ENCODE measurements at regions not wholly inside any gene's neighbourhood (a gene's known extent, or its start where the extent isn't known, plus 50 kb on each side); places are given as distances from the start of the nearest gene placed in this dataset.

- TF ChIP-seq CTCF (IDR thresholded peaks at IDR 0.05 in 2 of 3, conservative IDR thresholded peaks at IDR 0.05 in 1 of 3; ENCODE audit: borderline replicate concordance in 1 of 3, insufficient read depth in 1 of 3, low read depth in 2 of 3, low read length in 2 of 3) (no peak), POLR2A (IDR thresholded peaks at IDR 0.05; ENCODE audit: borderline replicate concordance, extremely low read depth, insufficient read depth, insufficient read length) (no peak), EZH2phosphoT487 (IDR thresholded peaks at IDR 0.05; ENCODE audit: borderline replicate concordance) (no peak), EGR1 (IDR thresholded peaks at IDR 0.05; ENCODE audit: low read depth) (no peak), ZFX (IDR thresholded peaks at IDR 0.05) (no peak), JUND (IDR thresholded peaks at IDR 0.05) (no peak), ZNF274 (IDR thresholded peaks at IDR 0.05; ENCODE audit: low read depth, low read length) (no peak), YY1 (IDR thresholded peaks at IDR 0.05; ENCODE audit: extremely low read depth, insufficient replicate concordance, low read depth, low read length) (no peak), CBX3 (IDR thresholded peaks at IDR 0.05; ENCODE audit: low read depth) (no peak), EZH2 (IDR thresholded peaks at IDR 0.05) (no peak), MAX (IDR thresholded peaks at IDR 0.05) (no peak), TCF7L2 (IDR thresholded peaks at IDR 0.05; ENCODE audit: borderline replicate concordance, extremely low read depth, insufficient read depth, insufficient read length) (no peak)
Measured at GRCh38 chr16:49057936-49058335, 223.7 kb downstream of the CBLN1 start (continued).

- H4K20me1 ChIP-seq (ENCODE audit: insufficient read depth), result no peaks in the 10 kb centered on the region
- H3K27ac ChIP-seq (ENCODE audit: low read depth, low read length), result no peak overlapping the region
- no peaks in the 10 kb centered on the region for H3K36me3 ChIP-seq (ENCODE audit: control insufficient read depth in 1 of 2, insufficient read depth in 2 of 2, low read length in 2 of 2)
- DNase-seq (ENCODE audit: low read depth, low spot score), result no peak
- H3K4me1 ChIP-seq (ENCODE audit: control insufficient read depth in 1 of 2, insufficient read depth in 2 of 2, low read length in 2 of 2), result no peaks in the 10 kb centered on the region
- no peaks in the 10 kb centered on the region for H3K9me3 ChIP-seq (ENCODE audit: control insufficient read depth in 1 of 2, insufficient read depth in 1 of 2, low read depth in 1 of 2, low read length in 2 of 2)
- H2AFZ ChIP-seq (ENCODE audit: low read depth, low read length, poor library complexity, severe bottlenecking), result no peak overlapping the region
- H3K9me2 ChIP-seq (ENCODE audit: insufficient read depth), result no peaks in the 10 kb centered on the region
- H3K27me3 ChIP-seq (ENCODE audit: insufficient read depth, low read length), result peaks cover 38% of the 10 kb centered on the region
- intact Hi-C loops (cut with micrococcal nuclease), result no loop called here
- no peak overlapping the region for H3K9ac ChIP-seq (ENCODE audit: low read length)
- no peak overlapping the region for H3K4me3 ChIP-seq (replicated peaks in 1 of 2; ENCODE audit: low read depth in 1 of 2, low read length in 2 of 2)
- no peaks in the 10 kb centered on the region for H3K79me2 ChIP-seq (ENCODE audit: insufficient read depth, low read length)
- H3K4me2 ChIP-seq (ENCODE audit: low read length), result no peak overlapping the region
- ChIA-PET CTCF (no interaction called here), POLR2A (no interaction called here), RAD21 (ENCODE audit: low non-redundant PET in 1 of 2, low total read pairs in 2 of 2, uncharacterized antibody in 2 of 2, unreplicated experiment in 2 of 2) (no interaction called here)
- no peak for ATAC-seq
- no TSS peak for BruUV-seq (replicated peaks)
- TF ChIP-seq TCF7L2 (IDR thresholded peaks at IDR 0.05; ENCODE audit: borderline replicate concordance, extremely low read depth, insufficient read depth, insufficient read length) (no peak), JUND (IDR thresholded peaks at IDR 0.05) (no peak), EGR1 (IDR thresholded peaks at IDR 0.05; ENCODE audit: low read depth) (no peak), EZH2 (IDR thresholded peaks at IDR 0.05) (no peak), ELF1 (IDR thresholded peaks at IDR 0.05; ENCODE audit: borderline replicate concordance, low read depth) (no peak), MAX (IDR thresholded peaks at IDR 0.05) (no peak), RAD21 (IDR thresholded peaks at IDR 0.05; ENCODE audit: low read depth) (no peak), ATF3 (IDR thresholded peaks at IDR 0.05) (no peak), YY1 (IDR thresholded peaks at IDR 0.05; ENCODE audit: extremely low read depth, insufficient replicate concordance, low read depth, low read length) (no peak), SIN3A (IDR thresholded peaks at IDR 0.05; ENCODE audit: low read depth) (no peak), EZH2phosphoT487 (IDR thresholded peaks at IDR 0.05; ENCODE audit: borderline replicate concordance) (no peak), CBX3 (IDR thresholded peaks at IDR 0.05; ENCODE audit: low read depth) (no peak), CEBPB (IDR thresholded peaks at IDR 0.05; ENCODE audit: low read depth) (no peak), CTCF (IDR thresholded peaks at IDR 0.05 in 2 of 3, conservative IDR thresholded peaks at IDR 0.05 in 1 of 3; ENCODE audit: borderline replicate concordance in 1 of 3, insufficient read depth in 1 of 3, low read depth in 2 of 3, low read length in 2 of 3) (no peak)
Measured at GRCh38 chr16:49057391-49057790, 224.2 kb downstream of the CBLN1 start.
